ENCODE measurements at regions not wholly inside any gene's neighbourhood (a gene's known extent, or its start where the extent isn't known, plus 50 kb on each side); places are given as distances from the start of the nearest gene placed in this dataset.

GRCh38 chr6:74145931-74146330 lies 449.9 kb downstream of the CD109 start:
- no peaks in the 10 kb centered on the region for H3K79me2 ChIP-seq (ENCODE audit: insufficient read depth, low read length)
- H3F3A ChIP-seq (ENCODE audit: insufficient read depth, low read length), result no peaks in the 10 kb centered on the region
- H3K4me3 ChIP-seq (ENCODE audit: low read depth, low read length, poor library complexity, severe bottlenecking), result no peak overlapping the region
- no peak overlapping the region for H3K9ac ChIP-seq (ENCODE audit: low read length)
- H3K4me1 ChIP-seq (ENCODE audit: insufficient read depth, low read length, severe bottlenecking), result no peaks in the 10 kb centered on the region
- no peaks in the 10 kb centered on the region for H4K20me1 ChIP-seq (ENCODE audit: insufficient read depth, low read length)
- H3K36me3 ChIP-seq (ENCODE audit: insufficient read depth, low read length), result no peaks in the 10 kb centered on the region
- TF ChIP-seq CTCF (IDR thresholded peaks at IDR 0.05; ENCODE audit: low read length) (no peak), EZH2 (IDR thresholded peaks at IDR 0.05; ENCODE audit: borderline replicate concordance, low read length) (no peak)
- H3K4me2 ChIP-seq (ENCODE audit: low read length), result no peak overlapping the region
- H3K27ac ChIP-seq (ENCODE audit: low read depth, low read length, poor library complexity, severe bottlenecking), result no peak overlapping the region
- H3K27me3 ChIP-seq (ENCODE audit: insufficient read depth, low read length), result no peaks in the 10 kb centered on the region
- no peak overlapping the region for H2AFZ ChIP-seq (ENCODE audit: low read length)
- no peaks in the 10 kb centered on the region for H3K9me2 ChIP-seq (ENCODE audit: low read depth, low read length)
- H3K9me3 ChIP-seq (ENCODE audit: low read length), result no peaks in the 10 kb centered on the region

GRCh38 chr6:74137911-74138310 lies 441.9 kb downstream of the CD109 start:
- Histone ChIP-seq H3K4me2 (ENCODE audit: low read length) (no peak overlapping the region), H3K36me3 (ENCODE audit: insufficient read depth, low read length) (no peaks in the 10 kb centered on the region), H3K9ac (ENCODE audit: low read length) (no peak overlapping the region), H3K9me2 (ENCODE audit: low read depth, low read length) (no peaks in the 10 kb centered on the region), H3K9me3 (ENCODE audit: low read length) (no peaks in the 10 kb centered on the region), H3F3A (ENCODE audit: insufficient read depth, low read length) (no peaks in the 10 kb centered on the region), H2AFZ (ENCODE audit: low read length) (no peak overlapping the region), H3K27me3 (ENCODE audit: insufficient read depth, low read length) (no peaks in the 10 kb centered on the region), H3K4me3 (ENCODE audit: low read depth, low read length, poor library complexity, severe bottlenecking) (no peak overlapping the region), H4K20me1 (ENCODE audit: insufficient read depth, low read length) (no peaks in the 10 kb centered on the region), H3K79me2 (ENCODE audit: insufficient read depth, low read length) (no peaks in the 10 kb centered on the region), H3K27ac (ENCODE audit: low read depth, low read length, poor library complexity, severe bottlenecking) (no peak overlapping the region), H3K4me1 (ENCODE audit: insufficient read depth, low read length, severe bottlenecking) (no peaks in the 10 kb centered on the region)
- TF ChIP-seq CTCF (IDR thresholded peaks at IDR 0.05; ENCODE audit: low read length), result no peak
- no peak for TF ChIP-seq EZH2 (IDR thresholded peaks at IDR 0.05; ENCODE audit: borderline replicate concordance, low read length)

- no peaks in the 10 kb centered on the region for H4K20me1 ChIP-seq (ENCODE audit: insufficient read depth, low read length)
- H3K9ac ChIP-seq (ENCODE audit: low read length), result no peak overlapping the region
- no peaks in the 10 kb centered on the region for H3F3A ChIP-seq (ENCODE audit: insufficient read depth, low read length)
- no peak overlapping the region for H3K4me2 ChIP-seq (ENCODE audit: low read length)
- TF ChIP-seq CTCF (IDR thresholded peaks at IDR 0.05; ENCODE audit: low read length), result no peak
- no peak overlapping the region for H3K4me3 ChIP-seq (ENCODE audit: low read depth, low read length, poor library complexity, severe bottlenecking)
- no peak overlapping the region for H3K27ac ChIP-seq (ENCODE audit: low read depth, low read length, poor library complexity, severe bottlenecking)
- H3K4me1 ChIP-seq (ENCODE audit: insufficient read depth, low read length, severe bottlenecking), result no peaks in the 10 kb centered on the region
- H3K36me3 ChIP-seq (ENCODE audit: insufficient read depth, low read length), result no peaks in the 10 kb centered on the region
- H3K9me3 ChIP-seq (ENCODE audit: low read length), result no peaks in the 10 kb centered on the region
- no peaks in the 10 kb centered on the region for H3K9me2 ChIP-seq (ENCODE audit: low read depth, low read length)
- no peaks in the 10 kb centered on the region for H3K27me3 ChIP-seq (ENCODE audit: insufficient read depth, low read length)
- no peak overlapping the region for H2AFZ ChIP-seq (ENCODE audit: low read length)
- no peaks in the 10 kb centered on the region for H3K79me2 ChIP-seq (ENCODE audit: insufficient read depth, low read length)
Observed at GRCh38 chr6:74134327-74134726, 438.3 kb downstream of the CD109 start.
